PFSK-1 (cell line): ENCODE measurements at regions not wholly inside any gene's neighbourhood (a gene's known extent, or its start where the extent isn't known, plus 50 kb on each side); places are given as distances from the start of the nearest gene placed in this dataset.

Source experiments
- POLR2AphosphoS5 ChIP-seq: IDR thresholded peaks from 2 replicates; pipeline ENCODE4 v1.6.1; 2012; ENCODE audit warnings: low read depth, mild to moderate bottlenecking, control low read depth, low read length, moderate library complexity
- SIN3A ChIP-seq: IDR thresholded peaks from 2 replicates; pipeline ENCODE4 v1.6.1; 2012; ENCODE audit warnings: mild to moderate bottlenecking, low read length, moderate library complexity, borderline replicate concordance; ENCODE audit not compliant: insufficient read depth
- TF ChIP-seq, protein P1 (sequence below), 2 experiments: IDR thresholded peaks; 2 replicates each; pipeline versions ENCODE4 v1.6.1 to v1.8.0; 2011 to 2012; ENCODE audit warnings: low read depth in 2 of 2, low read length in 2 of 2, control low read depth in 1 of 2, inconsistent platforms in 1 of 2, mild to moderate bottlenecking in 1 of 2, moderate library complexity in 1 of 2; ENCODE audit not compliant: insufficient read depth in 1 of 2

DNA sequence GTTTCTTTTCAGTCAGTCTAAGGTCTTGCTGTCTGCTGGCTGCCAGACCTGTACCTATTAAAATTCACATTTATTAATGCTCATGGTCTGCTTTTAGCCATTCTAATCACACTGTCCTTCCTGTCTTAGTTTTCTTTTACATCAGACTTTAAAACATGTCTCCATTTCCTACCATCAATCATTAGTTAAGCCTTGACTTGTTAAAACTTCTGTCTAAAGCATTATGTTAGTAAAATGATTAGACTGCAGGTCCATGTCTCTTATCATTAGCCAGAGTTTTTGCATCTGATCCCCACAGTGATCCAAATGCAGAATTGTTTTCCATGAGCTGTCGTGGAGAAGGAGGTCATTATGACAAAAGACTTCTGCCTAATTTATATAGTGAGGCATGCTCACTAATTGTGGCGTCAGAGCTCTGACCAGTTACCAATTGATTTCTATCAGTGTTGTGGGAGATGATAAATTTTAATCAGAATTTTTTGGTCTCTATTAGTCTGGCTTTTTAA, 226.5 kb downstream of the DKK1 start:
- TF ChIP-seq, protein P1, sequence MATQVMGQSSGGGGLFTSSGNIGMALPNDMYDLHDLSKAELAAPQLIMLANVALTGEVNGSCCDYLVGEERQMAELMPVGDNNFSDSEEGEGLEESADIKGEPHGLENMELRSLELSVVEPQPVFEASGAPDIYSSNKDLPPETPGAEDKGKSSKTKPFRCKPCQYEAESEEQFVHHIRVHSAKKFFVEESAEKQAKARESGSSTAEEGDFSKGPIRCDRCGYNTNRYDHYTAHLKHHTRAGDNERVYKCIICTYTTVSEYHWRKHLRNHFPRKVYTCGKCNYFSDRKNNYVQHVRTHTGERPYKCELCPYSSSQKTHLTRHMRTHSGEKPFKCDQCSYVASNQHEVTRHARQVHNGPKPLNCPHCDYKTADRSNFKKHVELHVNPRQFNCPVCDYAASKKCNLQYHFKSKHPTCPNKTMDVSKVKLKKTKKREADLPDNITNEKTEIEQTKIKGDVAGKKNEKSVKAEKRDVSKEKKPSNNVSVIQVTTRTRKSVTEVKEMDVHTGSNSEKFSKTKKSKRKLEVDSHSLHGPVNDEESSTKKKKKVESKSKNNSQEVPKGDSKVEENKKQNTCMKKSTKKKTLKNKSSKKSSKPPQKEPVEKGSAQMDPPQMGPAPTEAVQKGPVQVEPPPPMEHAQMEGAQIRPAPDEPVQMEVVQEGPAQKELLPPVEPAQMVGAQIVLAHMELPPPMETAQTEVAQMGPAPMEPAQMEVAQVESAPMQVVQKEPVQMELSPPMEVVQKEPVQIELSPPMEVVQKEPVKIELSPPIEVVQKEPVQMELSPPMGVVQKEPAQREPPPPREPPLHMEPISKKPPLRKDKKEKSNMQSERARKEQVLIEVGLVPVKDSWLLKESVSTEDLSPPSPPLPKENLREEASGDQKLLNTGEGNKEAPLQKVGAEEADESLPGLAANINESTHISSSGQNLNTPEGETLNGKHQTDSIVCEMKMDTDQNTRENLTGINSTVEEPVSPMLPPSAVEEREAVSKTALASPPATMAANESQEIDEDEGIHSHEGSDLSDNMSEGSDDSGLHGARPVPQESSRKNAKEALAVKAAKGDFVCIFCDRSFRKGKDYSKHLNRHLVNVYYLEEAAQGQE (IDR thresholded peaks at IDR 0.05; ENCODE audit: insufficient read depth in 1 of 2, low read depth in 2 of 2, low read length in 2 of 2), result no peak
- TF ChIP-seq POLR2AphosphoS5, result no peak
- TF ChIP-seq SIN3A, result no peak
